HEK293 (cell line): ENCODE measurements at regions not wholly inside any gene's neighbourhood (a gene's known extent, or its start where the extent isn't known, plus 50 kb on each side); places are given as distances from the start of the nearest gene placed in this dataset.

Experiments used
- SCRT1 ChIP-seq: fragments of 450-650 bp; formaldehyde crosslinking; IDR thresholded peaks from 2 replicates; pipeline ENCODE4 v1.5.1; 2016; ENCODE audit warnings: missing biosample characterization, missing genetic modification characterization, borderline replicate concordance
- ZBTB21 ChIP-seq: fragments of 450-650 bp; formaldehyde crosslinking; IDR thresholded peaks from 2 replicates; pipeline ENCODE4 v1.5.1; 2017; ENCODE audit warnings: missing biosample characterization, missing genetic modification characterization
- ZNF670 ChIP-seq: fragments of 450-650 bp; formaldehyde crosslinking; IDR thresholded peaks from 2 replicates; pipeline ENCODE4 v1.5.1; 2016; ENCODE audit warnings: missing biosample characterization, missing genetic modification characterization, low read depth
- ZNF76 ChIP-seq: fragments of 450-650 bp; formaldehyde crosslinking; IDR thresholded peaks from 2 replicates; pipeline ENCODE4; 2016; ENCODE audit warnings: low read depth, missing biosample characterization, missing genetic modification characterization, borderline replicate concordance

DNA sequence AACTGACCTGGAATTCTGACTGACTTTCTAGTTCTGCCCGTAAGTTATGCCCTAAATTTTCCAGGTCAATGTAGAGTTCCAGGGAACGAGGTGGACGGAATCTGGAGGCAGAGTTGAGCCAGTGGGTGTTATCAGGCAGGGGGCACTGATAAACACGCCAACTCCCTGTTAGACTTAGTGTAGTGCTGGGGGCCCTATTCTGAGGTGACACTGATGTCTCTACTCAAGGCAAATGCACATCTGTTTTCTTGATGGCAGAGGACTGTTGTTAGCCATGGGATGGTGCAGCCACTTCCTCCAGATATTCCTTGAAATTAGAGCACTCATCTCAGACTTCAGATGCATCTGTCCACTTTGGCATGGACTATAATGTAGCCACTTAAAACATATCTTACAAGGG is 83.5 kb downstream of the C9orf152 start:
- TF ChIP-seq ZBTB21 (tag by site-specific recombination) (no peak), ZNF76 (tag by site-specific recombination) (no peak), ZNF670 (no peak), SCRT1 (tag by site-specific recombination) (no peak)
